Erythroblast (primary cell): ENCODE measurements at regions not wholly inside any gene's neighbourhood (a gene's known extent, or its start where the extent isn't known, plus 50 kb on each side); places are given as distances from the start of the nearest gene placed in this dataset.

Experiments used
- GATA1 ChIP-seq: IDR thresholded peaks from 2 replicates; pipeline ENCODE4 v1.6.1; 2011; ENCODE audit warnings: low read depth, mild to moderate bottlenecking, control low read depth, low read length, moderate library complexity
- POLR2A ChIP-seq: IDR thresholded peaks from 2 replicates; pipeline ENCODE4 v1.6.1; 2011; ENCODE audit warnings: mild to moderate bottlenecking, low read length

DNA sequence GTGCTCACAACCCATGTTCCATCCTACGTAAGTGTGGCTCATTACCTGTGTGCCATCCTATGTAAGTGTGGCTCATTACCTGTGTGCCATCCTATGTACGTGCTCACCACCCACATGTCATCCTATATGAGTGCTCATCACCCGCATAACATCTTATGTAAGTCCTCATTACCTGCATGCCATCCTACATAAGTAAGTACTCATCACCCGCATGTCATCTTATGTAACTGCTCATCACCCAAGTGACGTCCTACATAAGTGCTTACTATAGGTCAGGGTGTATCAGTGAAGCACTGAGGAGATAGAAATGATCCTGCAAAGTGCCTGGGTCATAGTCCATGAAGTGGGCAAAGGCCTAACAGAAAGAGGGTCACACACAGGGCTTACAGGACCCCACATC is 93.1 kb downstream of the AXIN2 start:
- TF ChIP-seq POLR2A: no peak
- no peak for TF ChIP-seq GATA1
